Hepatocyte (in vitro differentiated cells): ENCODE measurements at regions not wholly inside any gene's neighbourhood (a gene's known extent, or its start where the extent isn't known, plus 50 kb on each side); places are given as distances from the start of the nearest gene placed in this dataset.

ENCODE experiments used
- EZH2 ChIP-seq: fragments of 200-600 bp; sonication (generic); IDR thresholded peaks from 2 replicates; pipeline ENCODE4 v1.6.1; 2016; ENCODE audit warnings: antibody characterized with exemption, mild to moderate bottlenecking, borderline replicate concordance
- EZH2phosphoT487 ChIP-seq: fragments of 200-600 bp; sonication (generic); IDR thresholded peaks from one replicate; pipeline ENCODE4 v1.6.1; 2018; ENCODE audit warnings: antibody characterized with exemption, mild to moderate bottlenecking, low read depth, moderate library complexity; ENCODE audit not compliant: unreplicated experiment, severe bottlenecking
- TF ChIP-seq, protein P1 (sequence below): fragments of 200-600 bp; sonication (generic); IDR thresholded peaks from 2 replicates; pipeline ENCODE4 v1.5.1; 2016; ENCODE audit warnings: antibody characterized with exemption, mild to moderate bottlenecking; ENCODE audit not compliant: poor library complexity

GRCh38 chr2:34656632-34657031 lies 1057.5 kb upstream of the FAM98A start:
- TF ChIP-seq, protein P1, sequence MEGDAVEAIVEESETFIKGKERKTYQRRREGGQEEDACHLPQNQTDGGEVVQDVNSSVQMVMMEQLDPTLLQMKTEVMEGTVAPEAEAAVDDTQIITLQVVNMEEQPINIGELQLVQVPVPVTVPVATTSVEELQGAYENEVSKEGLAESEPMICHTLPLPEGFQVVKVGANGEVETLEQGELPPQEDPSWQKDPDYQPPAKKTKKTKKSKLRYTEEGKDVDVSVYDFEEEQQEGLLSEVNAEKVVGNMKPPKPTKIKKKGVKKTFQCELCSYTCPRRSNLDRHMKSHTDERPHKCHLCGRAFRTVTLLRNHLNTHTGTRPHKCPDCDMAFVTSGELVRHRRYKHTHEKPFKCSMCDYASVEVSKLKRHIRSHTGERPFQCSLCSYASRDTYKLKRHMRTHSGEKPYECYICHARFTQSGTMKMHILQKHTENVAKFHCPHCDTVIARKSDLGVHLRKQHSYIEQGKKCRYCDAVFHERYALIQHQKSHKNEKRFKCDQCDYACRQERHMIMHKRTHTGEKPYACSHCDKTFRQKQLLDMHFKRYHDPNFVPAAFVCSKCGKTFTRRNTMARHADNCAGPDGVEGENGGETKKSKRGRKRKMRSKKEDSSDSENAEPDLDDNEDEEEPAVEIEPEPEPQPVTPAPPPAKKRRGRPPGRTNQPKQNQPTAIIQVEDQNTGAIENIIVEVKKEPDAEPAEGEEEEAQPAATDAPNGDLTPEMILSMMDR, result no peak
- TF ChIP-seq EZH2 (no peak), EZH2phosphoT487 (no peak)
